ENCODE measurements at regions not wholly inside any gene's neighbourhood (a gene's known extent, or its start where the extent isn't known, plus 50 kb on each side); places are given as distances from the start of the nearest gene placed in this dataset.

- TF ChIP-seq CTCF (conservative IDR thresholded peaks at IDR 0.05; ENCODE audit: low read depth, low read length): no peak
- no peak for TF ChIP-seq CEBPB (IDR thresholded peaks at IDR 0.05; ENCODE audit: low read depth, low read length)
- no peak for TF ChIP-seq POLR2A (IDR thresholded peaks at IDR 0.05; ENCODE audit: low read depth, low read length)
- no peak for TF ChIP-seq MAFK (IDR thresholded peaks at IDR 0.05; ENCODE audit: low read depth, low read length)
- no peak for TF ChIP-seq USF2 (IDR thresholded peaks at IDR 0.05; ENCODE audit: low read depth, low read length)
- TF ChIP-seq NFE2L2 (IDR thresholded peaks at IDR 0.05; ENCODE audit: low read depth, low read length): no peak
- no peak for TF ChIP-seq RAD21 (IDR thresholded peaks at IDR 0.05; ENCODE audit: low read length)
These were observed 243.0 kb upstream of the DIO3 start for GRCh38 chr14:101318271-101318670.
